DMS53 treated with DMSO at 0.1 percent for 48 hours (cell line): ENCODE measurements at regions not wholly inside any gene's neighbourhood (a gene's known extent, or its start where the extent isn't known, plus 50 kb on each side); places are given as distances from the start of the nearest gene placed in this dataset.
A peak's percentile ranks its signal among the peaks of the same experiment; 100 is the strongest.
"Not testable (repeated sequence)": the region's sequence is repeated elsewhere in the genome, so short reads cannot be mapped to it uniquely, and the experiment has no call there.

Source experiments
- DNase-seq: peaks from one replicate; lab custom pipeline; 2025; ENCODE audit not compliant: unreplicated experiment; lab: John Stamatoyannopoulos, UW

DNA sequence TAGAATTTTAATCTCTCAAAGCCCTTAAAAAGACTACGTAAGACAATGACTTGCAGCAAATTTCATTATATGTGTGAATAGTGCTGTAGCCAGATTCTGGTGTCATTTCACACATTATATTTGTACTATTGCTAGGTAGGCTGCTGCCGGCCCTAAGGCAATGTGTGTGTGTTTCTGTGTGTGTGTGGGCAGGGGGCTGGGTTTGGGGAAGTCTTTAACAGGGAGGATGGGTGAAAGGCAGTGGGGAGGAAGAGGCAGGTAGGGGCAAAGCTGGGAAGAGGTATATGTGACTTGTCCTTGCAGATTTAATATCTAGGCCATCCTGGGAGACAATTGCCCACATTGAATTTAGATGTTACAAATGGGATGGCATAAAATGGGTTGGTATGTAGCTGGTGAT, 130.8 kb downstream of the MACIR start:
- no peak for DNase-seq

DNA sequence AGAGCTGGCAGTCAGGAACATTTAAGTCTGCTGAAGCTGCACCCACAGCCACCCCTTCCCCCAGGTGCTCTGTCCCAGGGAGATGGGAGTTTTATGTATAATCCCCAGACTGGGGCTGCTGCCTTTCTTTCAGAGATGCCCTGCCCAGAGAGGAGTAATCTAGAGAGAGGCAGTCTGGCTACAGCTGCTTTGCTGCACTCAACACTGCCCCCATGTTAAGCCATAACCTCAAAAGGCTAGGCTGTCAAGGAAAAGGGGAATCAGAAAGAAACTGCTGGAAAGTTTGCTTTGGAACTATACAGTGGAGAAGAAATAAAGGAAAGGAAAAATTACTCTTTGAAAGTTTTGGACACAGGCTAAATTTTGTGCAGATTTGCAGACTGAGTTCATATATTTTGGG, 127.2 kb downstream of the MACIR start:
- no peak for DNase-seq

- DNase-seq = not testable (repeated sequence)
Observed at GRCh38 chr5:103377638-103378037, 119.1 kb downstream of the MACIR start.

DNA sequence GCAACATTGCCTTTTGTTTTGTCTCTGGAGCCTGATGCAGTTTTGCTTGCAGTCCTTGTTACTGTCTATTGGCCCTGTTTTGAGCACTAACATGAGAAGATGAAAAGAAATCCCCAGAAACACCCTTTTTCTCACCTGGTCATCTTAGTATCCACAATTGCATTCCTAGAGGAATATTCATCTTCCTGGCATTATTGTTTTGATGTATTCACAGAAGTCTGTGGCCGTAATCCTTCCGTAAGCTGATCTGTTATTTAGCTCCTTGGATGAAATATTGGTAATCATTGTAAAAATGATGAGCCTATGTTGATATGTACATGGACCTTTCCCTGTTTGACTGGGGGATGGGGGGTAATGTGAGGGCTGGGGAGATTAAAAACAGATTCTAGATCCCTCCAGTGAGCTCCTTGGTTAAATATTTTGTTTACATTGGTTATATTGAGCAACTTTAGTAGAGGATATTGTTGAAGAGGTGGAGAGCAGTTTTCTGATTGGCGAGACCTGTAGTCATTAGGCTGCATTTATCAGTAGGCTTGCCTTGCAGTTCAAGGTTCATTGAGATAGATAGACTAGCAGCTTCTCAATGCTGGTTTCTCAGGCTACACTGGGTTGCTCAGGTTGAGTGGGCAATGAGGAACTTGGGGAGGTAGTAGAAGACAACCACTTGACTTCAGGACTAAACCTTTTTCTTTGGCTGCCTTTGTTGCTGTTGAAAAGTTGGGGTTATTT, 117.5 kb downstream of the MACIR start:
- no peak for DNase-seq

DNA sequence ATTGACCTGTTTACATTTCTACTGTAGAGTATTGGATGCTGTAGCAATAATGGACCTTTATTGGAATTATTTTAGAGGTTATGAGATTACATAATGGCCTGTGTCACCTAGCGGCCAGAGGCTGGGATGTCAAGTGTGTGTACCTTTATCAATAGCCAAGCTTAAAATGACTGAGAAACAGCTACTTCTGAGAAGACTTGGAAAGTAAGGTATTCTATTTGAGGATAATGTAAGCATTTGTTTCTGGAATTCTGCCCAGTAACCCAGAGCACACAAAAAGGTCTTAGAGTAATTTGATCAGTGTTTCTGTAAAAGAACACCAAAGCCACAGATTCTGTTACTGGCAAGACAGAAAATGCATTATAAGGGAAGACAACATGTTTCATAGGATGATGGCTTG, 116.8 kb downstream of the MACIR start:
- no peak for DNase-seq

DNA sequence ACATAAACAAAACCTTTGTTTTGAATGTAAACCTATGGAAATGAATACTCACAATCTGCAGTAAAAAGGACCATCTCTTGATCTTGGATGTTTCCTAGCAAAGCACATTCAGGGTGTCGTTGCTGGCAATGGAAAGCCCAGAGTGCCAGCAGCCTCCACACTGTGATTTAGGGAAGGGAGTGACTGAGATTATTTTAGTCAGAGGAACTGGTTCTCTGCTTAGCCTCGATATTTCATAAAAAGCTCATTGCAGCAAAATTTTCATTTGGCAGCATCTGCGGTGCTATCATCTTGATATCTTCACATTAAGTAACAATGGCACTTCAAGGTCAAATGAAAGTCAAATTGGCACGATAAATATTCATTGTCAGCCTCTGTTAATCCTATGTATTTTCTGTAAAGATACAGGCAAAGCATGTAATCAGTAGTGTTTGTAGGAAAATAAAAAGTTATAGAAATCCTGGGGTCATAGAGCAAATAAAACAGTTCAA, 116.0 kb downstream of the MACIR start:
- no peak for DNase-seq

GRCh38 chr5:103373597-103374472, 115.3 kb downstream of the MACIR start:
- peak; percentile 55 for DNase-seq

DNA sequence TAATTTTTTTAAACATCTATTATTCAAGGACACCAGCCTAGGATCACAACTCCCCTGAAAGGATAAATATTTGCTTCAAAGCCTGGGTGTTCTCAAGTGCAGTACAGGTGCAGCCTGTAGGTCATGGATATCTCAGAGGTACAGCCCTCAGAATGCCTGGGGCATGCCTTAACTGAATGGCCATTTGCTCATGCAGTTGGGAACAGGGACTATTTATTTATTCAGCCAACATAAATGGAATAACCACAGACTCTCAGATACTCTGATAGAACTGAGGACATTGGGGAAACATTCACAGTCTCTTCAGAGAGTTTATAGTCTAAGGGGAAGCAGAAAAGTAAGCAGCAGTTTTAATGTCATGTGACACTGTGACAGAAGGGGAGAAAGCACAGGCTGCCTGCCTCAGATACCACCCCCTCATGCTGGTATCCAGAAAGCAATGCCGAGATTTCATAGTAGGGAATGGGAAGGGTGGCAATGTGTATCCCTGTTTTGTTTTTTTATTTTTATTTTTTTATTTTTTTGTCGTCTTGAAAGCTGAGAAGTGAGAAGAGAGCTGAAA, 112.6 kb downstream of the MACIR start:
- no peak for DNase-seq

GRCh38 chr5:103369125-103370120, 110.9 kb downstream of the MACIR start:
- DNase-seq = no peak

DNA sequence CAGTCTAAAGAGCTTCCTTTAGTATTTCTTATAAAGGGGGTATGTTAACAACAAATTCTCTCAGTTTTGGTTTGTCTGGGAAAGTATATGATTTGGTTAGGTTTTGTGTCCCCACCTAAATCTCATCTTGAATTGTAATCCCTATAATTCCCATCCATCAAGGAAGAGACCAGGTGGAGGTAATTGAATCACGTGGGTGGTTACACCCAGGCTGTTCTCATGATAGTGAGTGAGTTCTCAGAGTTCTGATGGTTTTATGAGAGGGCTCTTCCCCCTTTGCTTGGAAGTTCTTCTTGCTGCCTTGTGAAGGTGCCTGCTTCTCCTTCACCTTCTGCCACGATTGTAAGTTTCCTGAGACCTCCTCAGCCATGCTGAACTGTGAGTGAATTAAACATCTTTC, 109.1 kb downstream of the MACIR start:
- no peak for DNase-seq

DNA sequence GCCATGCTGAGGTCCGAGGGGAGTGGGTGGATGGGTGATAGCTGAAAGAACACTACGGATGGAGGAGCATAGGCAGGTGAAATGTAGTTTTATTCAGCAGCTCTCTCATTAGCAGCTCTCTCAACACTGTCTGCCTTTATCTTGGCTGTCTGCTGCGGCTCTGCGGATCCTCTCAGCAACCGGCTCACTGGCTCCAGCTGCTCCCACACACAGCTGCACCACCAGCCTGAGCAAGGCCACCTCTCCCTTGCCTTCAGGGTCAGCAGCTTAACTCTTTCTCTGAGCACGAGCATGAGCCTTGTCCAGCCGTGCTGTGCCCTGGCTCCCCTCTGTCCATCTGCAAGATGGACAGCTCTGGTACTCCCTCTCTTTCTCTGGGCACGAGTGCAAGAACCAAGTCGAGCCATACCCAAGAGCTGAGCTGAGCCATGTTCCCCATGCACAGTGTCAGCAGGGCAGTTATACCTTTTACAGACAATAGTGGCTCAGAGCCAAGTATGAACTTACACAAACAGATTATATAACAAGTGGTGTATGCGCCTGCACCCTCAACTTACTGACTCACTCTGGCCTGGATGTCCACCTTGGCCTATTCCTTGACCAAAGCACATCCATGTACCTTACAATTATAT, 108.5 kb downstream of the MACIR start:
- DNase-seq = no peak

GRCh38 chr5:103364074-103364473, 105.5 kb downstream of the MACIR start:
- peak; percentile 3 for DNase-seq

DNA sequence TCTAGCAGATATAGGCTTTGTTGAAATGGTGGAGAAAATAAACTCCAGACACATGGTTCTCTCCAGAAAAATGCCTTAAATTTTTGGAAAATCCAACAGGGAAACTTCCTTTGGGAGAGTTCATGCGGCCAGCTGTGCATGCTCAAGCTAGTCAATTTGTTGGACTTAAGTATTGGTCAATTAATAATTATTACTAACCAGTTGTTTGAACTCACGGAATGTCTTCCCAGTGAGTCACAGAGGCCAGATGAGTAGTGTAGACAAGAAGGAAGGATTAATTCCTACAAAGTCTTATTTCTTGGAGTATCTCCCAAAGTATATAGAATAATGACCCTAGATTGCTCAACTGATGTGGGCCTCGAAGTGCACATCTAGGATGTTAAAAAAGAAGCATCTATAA, 103.6 kb downstream of the MACIR start:
- no peak for DNase-seq

DNA sequence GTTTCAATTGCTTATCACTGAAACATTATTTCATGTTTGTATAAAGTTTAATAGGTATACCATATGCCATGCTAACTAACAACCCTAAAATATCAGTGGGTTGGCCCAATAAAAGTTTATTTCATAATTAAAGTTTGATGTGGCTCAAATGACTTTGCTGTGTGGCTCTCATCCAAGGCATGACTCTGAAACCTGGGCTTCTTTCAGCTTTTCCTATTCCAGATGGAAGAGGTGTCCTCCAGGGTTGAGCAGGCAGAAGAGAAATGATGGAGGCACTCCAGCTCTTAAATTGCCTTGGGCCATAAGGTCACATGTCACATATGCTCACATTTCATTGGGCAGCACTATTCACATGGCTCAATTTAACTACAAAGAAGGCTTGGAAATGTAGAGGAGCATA, 101.9 kb downstream of the MACIR start:
- no peak for DNase-seq

- DNase-seq = no peak
Observed at GRCh38 chr5:103358305-103358995, 99.9 kb downstream of the MACIR start.

GRCh38 chr5:103357636-103358035, 99.1 kb downstream of the MACIR start:
- DNase-seq = no peak

- no peak for DNase-seq
Observed at GRCh38 chr5:103356350-103357091, 98.0 kb downstream of the MACIR start.

- DNase-seq = no peak
Observed at GRCh38 chr5:103355579-103355978, 97.0 kb downstream of the MACIR start.

GRCh38 chr5:103354446-103354845, 95.9 kb downstream of the MACIR start:
- DNase-seq = no peak
